CD8-positive, alpha-beta memory T cell (primary cell): ENCODE measurements at regions not wholly inside any gene's neighbourhood (a gene's known extent, or its start where the extent isn't known, plus 50 kb on each side); places are given as distances from the start of the nearest gene placed in this dataset.

Experiments
- CTCF ChIA-PET: fragments of 350-600 bp; sonication (Branson Sonifier 250); formaldehyde crosslinking; loops from one replicate; lab custom pipeline; 2021; ENCODE audit warnings: antibody characterized with exemption; lab: Charles Lee
- POLR2A ChIA-PET: fragments of 350-600 bp; sonication (Branson Sonifier 250); formaldehyde crosslinking; loops from one replicate; lab custom pipeline; 2021; ENCODE audit warnings: antibody characterized with exemption; lab: Charles Lee
- DNase-seq, 5 donors: peaks; one replicate each; pipeline versions ENCODE4 v3.0.0 to v3.0.0-alpha.2; 2020 to 2022; ENCODE audit warnings: mixed read lengths in 1 of 5
- H3K27ac ChIP-seq: one replicate; pipeline ENCODE4 v1.7.0; 2013; ENCODE audit warnings: low read depth, mild to moderate bottlenecking, low read length, moderate library complexity
- H3K27me3 ChIP-seq: 2 replicates; pipeline ENCODE4 v1.7.0; 2013; ENCODE audit warnings: low read length, mild to moderate bottlenecking; ENCODE audit not compliant: insufficient read depth, poor library complexity, severe bottlenecking
- H3K36me3 ChIP-seq: 2 replicates; pipeline ENCODE4 v1.7.0; 2013; ENCODE audit warnings: mild to moderate bottlenecking, low read length, moderate library complexity; ENCODE audit not compliant: insufficient read depth
- H3K4me1 ChIP-seq: 2 replicates; pipeline ENCODE4 v1.7.0; 2013; ENCODE audit warnings: mild to moderate bottlenecking, low read length, moderate library complexity; ENCODE audit not compliant: insufficient read depth
- H3K4me3 ChIP-seq: 2 replicates; pipeline ENCODE4 v1.7.0; 2013; ENCODE audit warnings: mild to moderate bottlenecking, low read length
- H3K9me3 ChIP-seq: 2 replicates; pipeline ENCODE4 v1.7.0; 2013; ENCODE audit warnings: mild to moderate bottlenecking, low read length
- H3K27ac Mint-ChIP-seq, 8 donors: one replicate each; pipeline ENCODE4 v1.8.0; 2020 to 2021; ENCODE audit warnings: mixed read lengths in 8 of 8, mild to moderate bottlenecking in 6 of 8, inconsistent platforms in 3 of 8, moderate library complexity in 3 of 8
- H3K27me3 Mint-ChIP-seq, 2 donors: one replicate each; pipeline ENCODE4 v1.8.0; 2020 to 2021; ENCODE audit warnings: mixed read lengths in 2 of 2, mild to moderate bottlenecking in 1 of 2, moderate library complexity in 1 of 2
- H3K36me3 Mint-ChIP-seq, 3 donors: one replicate each; pipeline ENCODE4 v1.8.0; 2020 to 2021; ENCODE audit warnings: mixed read lengths in 3 of 3, inconsistent platforms in 1 of 3, mild to moderate bottlenecking in 1 of 3
- H3K4me1 Mint-ChIP-seq, 3 donors: one replicate each; pipeline ENCODE4 v1.8.0; 2020 to 2021; ENCODE audit warnings: mixed read lengths in 3 of 3, inconsistent platforms in 1 of 3, mild to moderate bottlenecking in 1 of 3
- H3K4me3 Mint-ChIP-seq, 7 donors: one replicate each; pipeline ENCODE4 v1.8.0; 2020 to 2021; ENCODE audit warnings: mixed read lengths in 7 of 7, mild to moderate bottlenecking in 6 of 7, moderate library complexity in 4 of 7, inconsistent platforms in 2 of 7
- H3K9me3 Mint-ChIP-seq, 5 donors: one replicate each; pipeline ENCODE4 v1.8.0; 2020 to 2022; ENCODE audit warnings: mixed read lengths in 5 of 5, mild to moderate bottlenecking in 3 of 5, moderate library complexity in 2 of 5, inconsistent platforms in 1 of 5

GRCh38 chr4:41878991-41879491, 56.2 kb upstream of the TMEM33 start:
- ChIA-PET CTCF (interaction anchor here (0.9 to 1.5 kb wide), 3 partner anchors 10 to 12 kb away, joined by 4 to 9 read pairs (median 4); no protein-coding TSS in a partner anchor), POLR2A (no interaction called here)
- H3K4me3 Mint-ChIP-seq, result no peak overlapping the region
- DNase-seq, result no peak
- H3K4me1 Mint-ChIP-seq, result peaks cover 17 to 37% (median 26%) of the 10 kb centered on the region in 3 donors
- peaks cover 39% of the 10 kb centered on the region for H3K27me3 ChIP-seq
- no peaks in the 10 kb centered on the region for H3K9me3 Mint-ChIP-seq
- H3K4me1 ChIP-seq, result peaks cover 5% of the 10 kb centered on the region
- no peaks in the 10 kb centered on the region for H3K36me3 ChIP-seq
- H3K27ac Mint-ChIP-seq, result no peak overlapping the region
- H3K4me3 ChIP-seq, result no peak overlapping the region
- H3K36me3 Mint-ChIP-seq, result no peaks in the 10 kb centered on the region
- peaks cover 70 to 78% of the 10 kb centered on the region in 2 donors for H3K27me3 Mint-ChIP-seq
- no peak overlapping the region for H3K27ac ChIP-seq
- H3K9me3 ChIP-seq, result no peaks in the 10 kb centered on the region

- Mint-ChIP-seq H3K27ac (no peak overlapping the region), H3K4me3 (no peak overlapping the region), H3K9me3 (no peaks in the 10 kb centered on the region), H3K36me3 (no peaks in the 10 kb centered on the region), H3K4me1 (peaks cover 17 to 42% (median 30%) of the 10 kb centered on the region in 3 donors), H3K27me3 (peaks cover 77 to 79% of the 10 kb centered on the region in 2 donors)
- no peak overlapping the region for H3K4me3 ChIP-seq
- H3K9me3 ChIP-seq, result no peaks in the 10 kb centered on the region
- CTCF ChIA-PET, result interaction anchor here (0.9 to 1.5 kb wide), 3 partner anchors 9 to 11 kb away, joined by 4 to 9 read pairs (median 4); no protein-coding TSS in a partner anchor
- peaks cover 5% of the 10 kb centered on the region for H3K4me1 ChIP-seq
- H3K36me3 ChIP-seq, result no peaks in the 10 kb centered on the region
- no peak overlapping the region for H3K27ac ChIP-seq
- no peak for DNase-seq
- H3K27me3 ChIP-seq, result peaks cover 43% of the 10 kb centered on the region
- POLR2A ChIA-PET, result no interaction called here
Observed at GRCh38 chr4:41878170-41878969, 56.9 kb upstream of the TMEM33 start.

- H3K9me3 Mint-ChIP-seq, result no peaks in the 10 kb centered on the region
- DNase-seq, result no peak
- Histone ChIP-seq H3K27ac (no peak overlapping the region), H3K4me3 (no peak overlapping the region), H3K27me3 (peaks cover 50% of the 10 kb centered on the region), H3K36me3 (no peaks in the 10 kb centered on the region), H3K9me3 (no peaks in the 10 kb centered on the region), H3K4me1 (peaks cover 5% of the 10 kb centered on the region)
- ChIA-PET POLR2A (no interaction called here), CTCF (interaction anchor here (1.3 kb wide), 1 partner anchor 10 kb away, joined by 4 read pairs; no protein-coding TSS in a partner anchor)
- peaks cover 75 to 84% of the 10 kb centered on the region in 2 donors for H3K27me3 Mint-ChIP-seq
- H3K27ac Mint-ChIP-seq, result no peak overlapping the region
- H3K36me3 Mint-ChIP-seq, result no peaks in the 10 kb centered on the region
- no peak overlapping the region for H3K4me3 Mint-ChIP-seq
- H3K4me1 Mint-ChIP-seq, result peaks cover 14 to 38% (median 20%) of the 10 kb centered on the region in 3 donors
Observed at GRCh38 chr4:41877020-41877796, 58.0 kb upstream of the TMEM33 start.

- H3K27me3 Mint-ChIP-seq, result peaks cover 67 to 89% of the 10 kb centered on the region in 2 donors
- Histone ChIP-seq H3K4me3 (no peak overlapping the region), H3K27me3 (peaks cover 34% of the 10 kb centered on the region), H3K4me1 (no peaks in the 10 kb centered on the region), H3K36me3 (no peaks in the 10 kb centered on the region), H3K9me3 (no peaks in the 10 kb centered on the region), H3K27ac (no peak overlapping the region)
- no peaks in the 10 kb centered on the region for H3K9me3 Mint-ChIP-seq
- no peak for DNase-seq
- ChIA-PET POLR2A (no interaction called here), CTCF (interaction anchor here (1.5 kb wide), 1 partner anchor 13 kb away, joined by 5 read pairs; no protein-coding TSS in a partner anchor)
- no peak overlapping the region for H3K27ac Mint-ChIP-seq
- H3K4me3 Mint-ChIP-seq, result no peak overlapping the region
- H3K4me1 Mint-ChIP-seq, result peaks cover 2 to 19% (median 8%) of the 10 kb centered on the region in 3 donors
- H3K36me3 Mint-ChIP-seq, result no peaks in the 10 kb centered on the region
Observed at GRCh38 chr4:41874873-41875272, 60.4 kb upstream of the TMEM33 start.

- H3K27ac Mint-ChIP-seq, result no peak overlapping the region
- Histone ChIP-seq H3K9me3 (no peaks in the 10 kb centered on the region), H3K4me3 (no peak overlapping the region), H3K27ac (no peak overlapping the region), H3K36me3 (no peaks in the 10 kb centered on the region), H3K4me1 (no peaks in the 10 kb centered on the region), H3K27me3 (peaks cover 31% of the 10 kb centered on the region)
- H3K4me1 Mint-ChIP-seq, result peaks cover 2 to 14% (median 8%) of the 10 kb centered on the region in 3 donors
- no peak for DNase-seq
- H3K27me3 Mint-ChIP-seq, result peaks cover 65 to 85% of the 10 kb centered on the region in 2 donors
- H3K9me3 Mint-ChIP-seq, result no peaks in the 10 kb centered on the region
- ChIA-PET POLR2A (no interaction called here), CTCF (interaction anchor here (1.2 to 1.5 kb wide), 2 partner anchors 9 to 13 kb away, joined by 3 to 5 read pairs; no protein-coding TSS in a partner anchor)
- H3K4me3 Mint-ChIP-seq, result no peak overlapping the region
- no peaks in the 10 kb centered on the region for H3K36me3 Mint-ChIP-seq
Observed at GRCh38 chr4:41874398-41874797, 60.8 kb upstream of the TMEM33 start.

- Histone ChIP-seq H3K9me3 (no peaks in the 10 kb centered on the region), H3K27me3 (peaks cover 31% of the 10 kb centered on the region), H3K27ac (no peak overlapping the region), H3K36me3 (no peaks in the 10 kb centered on the region), H3K4me3 (no peak overlapping the region), H3K4me1 (no peaks in the 10 kb centered on the region)
- Mint-ChIP-seq H3K36me3 (no peaks in the 10 kb centered on the region), H3K27ac (no peak overlapping the region), H3K4me3 (no peak overlapping the region), H3K27me3 (peaks cover 58 to 77% of the 10 kb centered on the region in 2 donors), H3K4me1 (peaks cover 0 to 11% (median 6%) of the 10 kb centered on the region in 3 donors), H3K9me3 (no peaks in the 10 kb centered on the region)
- no peak for DNase-seq
- POLR2A ChIA-PET, result no interaction called here
- CTCF ChIA-PET, result interaction anchor here (1.2 to 1.5 kb wide), 2 partner anchors 9 to 14 kb away, joined by 3 to 5 read pairs; no protein-coding TSS in a partner anchor
Observed at GRCh38 chr4:41873380-41874295, 61.6 kb upstream of the TMEM33 start.

GRCh38 chr4:41870035-41870434, 65.2 kb upstream of the TMEM33 start:
- Mint-ChIP-seq H3K9me3 (no peaks in the 10 kb centered on the region), H3K27me3 (peaks cover 53 to 69% of the 10 kb centered on the region in 2 donors), H3K36me3 (no peaks in the 10 kb centered on the region), H3K27ac (no peak overlapping the region), H3K4me3 (no peak overlapping the region), H3K4me1 (peaks cover 10 to 25% (median 25%) of the 10 kb centered on the region in 3 donors)
- H3K27me3 ChIP-seq, result peaks cover 42% of the 10 kb centered on the region
- H3K27ac ChIP-seq, result no peak overlapping the region
- no peaks in the 10 kb centered on the region for H3K36me3 ChIP-seq
- H3K4me1 ChIP-seq, result no peaks in the 10 kb centered on the region
- ChIA-PET POLR2A (no interaction called here), CTCF (interaction anchor here (1.2 to 1.6 kb wide), 2 partner anchors 9 to 13 kb away, joined by 4 read pairs; no protein-coding TSS in a partner anchor)
- no peak overlapping the region for H3K4me3 ChIP-seq
- no peaks in the 10 kb centered on the region for H3K9me3 ChIP-seq
- DNase-seq, result no peak
